Sigmoid colon (tissue), 6 donors: ENCODE measurements at regions not wholly inside any gene's neighbourhood (a gene's known extent, or its start where the extent isn't known, plus 50 kb on each side); places are given as distances from the start of the nearest gene placed in this dataset.

Experiments used
- DNase-seq: peaks from one replicate; pipeline ENCODE4 v3.0.0-alpha.2; 2019
- H3K27ac ChIP-seq, 4 donors: fragments of 200-600 bp; sonication (generic); one replicate each; pipeline ENCODE4 v1.5.1; 2016 to 2019; ENCODE audit warnings: mild to moderate bottlenecking in 1 of 4
- H3K27me3 ChIP-seq, 3 donors: fragments of 200-600 bp; sonication (generic); one replicate each; pipeline ENCODE4 v1.5.1; 2019; ENCODE audit warnings: mild to moderate bottlenecking in 1 of 3
- H3K36me3 ChIP-seq, 4 donors: fragments of 200-600 bp; sonication (generic); one replicate each; pipeline ENCODE4 v1.5.1; 2016 to 2019
- H3K4me1 ChIP-seq, 4 donors: fragments of 200-600 bp; sonication (generic); one replicate each; pipeline ENCODE4 v1.5.1; 2017 to 2019
- H3K4me3 ChIP-seq, 4 donors: fragments of 200-600 bp; sonication (generic); one replicate each; pipeline ENCODE4 v1.5.1; 2017 to 2019; ENCODE audit warnings: mild to moderate bottlenecking in 2 of 4, moderate library complexity in 1 of 4
- H3K9me3 ChIP-seq, 4 donors: fragments of 200-600 bp in 3 of 4; sonication (generic) in 3 of 4; one replicate each; pipeline versions ENCODE4 v1.5.1 to v1.6.1; 2013 to 2019
- EP300 ChIP-seq, 4 donors: sonication (generic); formaldehyde crosslinking; IDR thresholded peaks; one replicate each; pipeline ENCODE4 v1.6.1; 2017; ENCODE audit warnings: antibody characterized with exemption in 4 of 4
- POLR2A ChIP-seq, 2 donors: fragments of 450-650 bp; IDR thresholded peaks; one replicate each; pipeline ENCODE4 v1.6.1; 2016; ENCODE audit warnings: antibody characterized with exemption in 2 of 2, mild to moderate bottlenecking in 2 of 2, moderate library complexity in 2 of 2
- POLR2AphosphoS5 ChIP-seq, 4 donors: sonication (generic); formaldehyde crosslinking; IDR thresholded peaks; one replicate each; pipeline ENCODE4 v1.6.1; 2017; ENCODE audit warnings: antibody characterized with exemption in 4 of 4
- WGBS, 2 donors: extraction: QIAGEN DNeasy Blood & Tissue Kit; methylation state at CpG; one replicate each; pipeline ENCODE4 v1.1.7; 2013; 5-methylcytosine and 5-hydroxymethylcytosine counted together
- intact Hi-C: fragments of 100-400 bp; cut with DNase I; formaldehyde crosslinking; loops from one replicate; pipeline ENCODE4 v1.15.1; 2023
- TF ChIP-seq, protein P1 (sequence below), 4 experiments: fragments of 450-650 bp in 3 of 4; fragments of 200-600 bp in 1 of 4; IDR thresholded peaks; one replicate each; pipeline ENCODE4 v1.5.1; 2016 to 2019; ENCODE audit warnings: antibody characterized with exemption in 4 of 4, mild to moderate bottlenecking in 3 of 4, moderate library complexity in 2 of 4
- donor health status: healthy with polysubstance abuse.
- donor health status: healthy.

DNA sequence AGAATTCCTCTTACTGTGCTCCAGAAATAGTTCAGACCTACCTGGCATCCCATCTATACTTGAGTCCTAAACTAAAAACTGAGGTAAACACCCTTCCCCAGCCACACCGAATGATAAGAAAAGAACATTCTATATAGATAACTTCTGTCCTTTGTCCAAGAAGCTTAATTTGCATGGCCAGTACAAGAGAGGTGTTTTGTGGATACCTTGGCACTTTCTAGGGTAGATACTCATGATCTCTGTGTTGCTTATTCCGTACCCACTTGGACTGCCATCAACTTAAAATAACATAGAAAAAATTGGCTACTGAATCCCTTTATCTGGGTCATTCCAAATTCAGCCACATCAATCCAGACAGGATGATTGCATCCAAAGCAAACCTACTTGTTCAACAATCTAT lies 1050.4 kb downstream of the STIM2 start:
- H3K9me3 ChIP-seq, result no peaks in the 10 kb centered on the region
- TF ChIP-seq POLR2A (IDR thresholded peaks at IDR 0.05) (no peak), POLR2AphosphoS5 (IDR thresholded peaks at IDR 0.05) (no peak), EP300 (IDR thresholded peaks at IDR 0.05) (no peak)
- TF ChIP-seq, protein P1, sequence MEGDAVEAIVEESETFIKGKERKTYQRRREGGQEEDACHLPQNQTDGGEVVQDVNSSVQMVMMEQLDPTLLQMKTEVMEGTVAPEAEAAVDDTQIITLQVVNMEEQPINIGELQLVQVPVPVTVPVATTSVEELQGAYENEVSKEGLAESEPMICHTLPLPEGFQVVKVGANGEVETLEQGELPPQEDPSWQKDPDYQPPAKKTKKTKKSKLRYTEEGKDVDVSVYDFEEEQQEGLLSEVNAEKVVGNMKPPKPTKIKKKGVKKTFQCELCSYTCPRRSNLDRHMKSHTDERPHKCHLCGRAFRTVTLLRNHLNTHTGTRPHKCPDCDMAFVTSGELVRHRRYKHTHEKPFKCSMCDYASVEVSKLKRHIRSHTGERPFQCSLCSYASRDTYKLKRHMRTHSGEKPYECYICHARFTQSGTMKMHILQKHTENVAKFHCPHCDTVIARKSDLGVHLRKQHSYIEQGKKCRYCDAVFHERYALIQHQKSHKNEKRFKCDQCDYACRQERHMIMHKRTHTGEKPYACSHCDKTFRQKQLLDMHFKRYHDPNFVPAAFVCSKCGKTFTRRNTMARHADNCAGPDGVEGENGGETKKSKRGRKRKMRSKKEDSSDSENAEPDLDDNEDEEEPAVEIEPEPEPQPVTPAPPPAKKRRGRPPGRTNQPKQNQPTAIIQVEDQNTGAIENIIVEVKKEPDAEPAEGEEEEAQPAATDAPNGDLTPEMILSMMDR (IDR thresholded peaks at IDR 0.05), result no peak
- H3K27ac ChIP-seq, result no peak overlapping the region
- no peak for DNase-seq
- no peaks in the 10 kb centered on the region for H3K27me3 ChIP-seq
- H3K36me3 ChIP-seq, result no peaks in the 10 kb centered on the region
- intact Hi-C loops, result no loop called here
- H3K4me3 ChIP-seq, result no peak overlapping the region
- WGBS, 2 donors, result 76 to 87% methylated on average over 2 of the region's 2 CpGs
- H3K4me1 ChIP-seq, result peaks cover 0 to 8% (median 5%) of the 10 kb centered on the region in 4 donors

DNA sequence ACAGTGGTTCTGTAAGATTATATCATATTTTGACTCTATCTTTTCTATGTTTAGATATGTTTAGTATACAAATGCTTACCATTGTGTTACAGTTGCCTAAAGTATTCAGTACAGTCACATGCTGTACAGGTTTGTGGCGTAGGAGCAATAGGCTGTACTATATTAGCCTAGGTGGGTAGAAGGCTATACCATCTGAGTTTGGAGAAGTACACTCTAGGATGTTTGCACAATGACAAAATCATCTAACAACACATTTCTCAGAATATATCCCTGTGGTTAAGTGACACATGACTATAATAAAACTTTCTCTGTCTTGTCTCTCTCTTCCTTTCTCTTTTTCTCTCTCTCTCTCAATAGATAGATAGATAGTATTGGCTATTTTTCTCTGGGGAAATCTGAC lies 1053.1 kb downstream of the STIM2 start:
- TF ChIP-seq POLR2AphosphoS5 (IDR thresholded peaks at IDR 0.05), result no peak
- TF ChIP-seq, protein P1 (IDR thresholded peaks at IDR 0.05), result no peak
- TF ChIP-seq POLR2A (IDR thresholded peaks at IDR 0.05), result no peak
- no peak for TF ChIP-seq EP300 (IDR thresholded peaks at IDR 0.05)
- intact Hi-C loops, result no loop called here
- Histone ChIP-seq H3K9me3 (no peaks in the 10 kb centered on the region), H3K4me3 (no peak overlapping the region), H3K36me3 (no peaks in the 10 kb centered on the region), H3K27me3 (no peaks in the 10 kb centered on the region), H3K27ac (no peak overlapping the region), H3K4me1 (peaks cover 0 to 3% (median under 1%) of the 10 kb centered on the region in 4 donors)
- no peak for DNase-seq
- WGBS, 2 donors, result 66 to 83% methylated on average over 1 of the region's 1 CpG

DNA sequence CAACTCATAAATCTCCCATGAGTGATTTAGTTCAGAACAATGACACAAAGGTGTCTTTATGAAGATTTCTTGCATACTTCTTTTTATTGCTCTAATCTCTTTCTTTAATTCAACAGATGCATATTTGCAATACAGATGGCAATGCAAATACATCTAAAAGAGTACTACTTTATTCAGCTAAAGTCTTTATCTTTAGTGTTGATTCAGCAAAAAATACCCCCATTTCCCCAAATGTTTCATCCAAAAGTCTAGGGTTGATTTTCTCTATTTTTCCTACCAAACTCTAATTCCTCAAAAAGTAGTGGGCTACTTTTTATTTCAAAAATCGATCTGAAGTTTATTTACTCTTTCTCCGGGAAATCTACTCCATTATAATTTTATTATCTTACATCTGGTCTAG lies 1055.2 kb downstream of the STIM2 start:
- Histone ChIP-seq H3K4me1 (no peaks in the 10 kb centered on the region), H3K27ac (no peak overlapping the region), H3K27me3 (no peaks in the 10 kb centered on the region), H3K9me3 (no peaks in the 10 kb centered on the region), H3K36me3 (no peaks in the 10 kb centered on the region), H3K4me3 (no peak overlapping the region)
- WGBS, 2 donors, result 76 to 78% methylated on average over 2 of the region's 2 CpGs
- DNase-seq, result no peak
- no peak for TF ChIP-seq POLR2A (IDR thresholded peaks at IDR 0.05)
- TF ChIP-seq EP300 (IDR thresholded peaks at IDR 0.05), result no peak
- no peak for TF ChIP-seq POLR2AphosphoS5 (IDR thresholded peaks at IDR 0.05)
- TF ChIP-seq, protein P1 (IDR thresholded peaks at IDR 0.05), result no peak
- intact Hi-C loops, result no loop called here

DNA sequence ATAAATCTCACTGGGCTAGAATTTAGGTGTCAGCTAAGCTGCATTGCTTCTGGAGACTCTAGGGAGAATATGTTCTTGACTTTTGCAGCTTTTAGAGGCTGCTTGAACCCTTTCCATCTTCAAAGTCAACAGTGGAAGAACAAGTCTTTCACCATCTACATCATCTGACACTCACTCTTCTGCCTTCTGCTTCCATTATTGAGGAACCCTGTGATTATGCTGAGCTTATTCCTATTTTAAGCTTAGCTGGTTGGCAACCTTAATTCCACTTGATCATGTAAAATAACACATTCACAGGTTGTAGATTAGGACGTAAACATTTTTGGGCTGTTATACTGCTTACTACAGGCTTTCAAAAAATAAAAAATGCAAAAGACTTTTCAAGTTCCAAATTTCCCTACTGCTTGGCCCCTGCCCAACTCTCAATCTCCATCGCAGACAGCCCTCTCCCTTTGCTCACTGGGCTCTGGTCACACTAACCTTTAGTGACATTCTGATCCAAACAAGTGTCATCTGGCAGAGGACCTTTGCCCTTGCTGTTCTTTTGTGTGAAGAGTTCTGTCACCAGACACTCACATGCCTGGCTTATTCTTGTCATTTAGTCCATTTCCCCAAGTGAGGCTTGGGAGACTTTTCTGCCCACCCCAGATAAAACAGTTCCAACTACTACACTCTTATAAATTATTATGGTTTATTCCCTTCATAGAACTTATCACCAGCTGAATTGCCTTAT lies 1056.0 kb downstream of the STIM2 start:
- H3K4me3 ChIP-seq, result no peak overlapping the region
- H3K27me3 ChIP-seq, result no peaks in the 10 kb centered on the region
- H3K36me3 ChIP-seq, result no peaks in the 10 kb centered on the region
- DNase-seq, result no peak
- WGBS, 2 donors, result 57 to 65% methylated on average over 2 of the region's 2 CpGs
- no peak overlapping the region for H3K27ac ChIP-seq
- H3K9me3 ChIP-seq, result no peaks in the 10 kb centered on the region
- intact Hi-C loops, result no loop called here
- H3K4me1 ChIP-seq, result no peaks in the 10 kb centered on the region
- no peak for TF ChIP-seq EP300 (IDR thresholded peaks at IDR 0.05)
- TF ChIP-seq POLR2AphosphoS5 (IDR thresholded peaks at IDR 0.05), result no peak
- TF ChIP-seq, protein P1 (IDR thresholded peaks at IDR 0.05), result no peak
- no peak for TF ChIP-seq POLR2A (IDR thresholded peaks at IDR 0.05)

DNA sequence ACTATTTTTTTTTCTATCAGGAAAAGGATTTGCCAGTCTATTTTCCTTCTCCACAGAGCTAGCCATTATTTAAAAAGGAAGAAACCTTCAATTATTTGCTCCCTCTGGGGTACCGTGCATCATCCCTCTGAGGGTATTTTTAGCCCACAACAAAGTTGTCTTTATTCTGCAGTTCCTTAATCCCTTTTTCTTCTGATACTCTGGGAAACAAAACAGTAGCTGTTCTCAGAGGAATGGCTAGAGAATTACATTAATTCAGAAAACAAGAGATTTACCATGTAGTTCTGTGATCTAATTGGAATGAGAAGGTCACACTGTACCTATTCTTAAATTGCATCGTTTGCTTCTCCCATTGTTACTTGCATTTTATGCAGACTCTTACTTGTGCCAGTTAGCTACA lies 1056.7 kb downstream of the STIM2 start:
- H3K27me3 ChIP-seq, result no peaks in the 10 kb centered on the region
- TF ChIP-seq EP300 (IDR thresholded peaks at IDR 0.05) (no peak), POLR2AphosphoS5 (IDR thresholded peaks at IDR 0.05) (no peak), POLR2A (IDR thresholded peaks at IDR 0.05) (no peak)
- TF ChIP-seq, protein P1 (IDR thresholded peaks at IDR 0.05), result no peak
- intact Hi-C loops, result no loop called here
- WGBS, 2 donors, result 56 to 66% methylated on average over 2 of the region's 2 CpGs
- H3K27ac ChIP-seq, result no peak overlapping the region
- no peak for DNase-seq
- no peaks in the 10 kb centered on the region for H3K36me3 ChIP-seq
- H3K4me3 ChIP-seq, result no peak overlapping the region
- H3K4me1 ChIP-seq, result no peaks in the 10 kb centered on the region
- H3K9me3 ChIP-seq, result no peaks in the 10 kb centered on the region
